22Rv1 (cell line): ENCODE measurements at regions not wholly inside any gene's neighbourhood (a gene's known extent, or its start where the extent isn't known, plus 50 kb on each side); places are given as distances from the start of the nearest gene placed in this dataset.

Experiments
- H3K27ac ChIP-seq: fragments of 450-650 bp; 2 replicates; pipeline ENCODE4 v1.5.1; 2017
- CTCF ChIP-seq: fragments of 450-650 bp; IDR thresholded peaks from 2 replicates; pipeline ENCODE4 v1.5.1; 2017; ENCODE audit warnings: mild to moderate bottlenecking
- ZFX ChIP-seq: fragments of 450-650 bp; IDR thresholded peaks from 2 replicates; pipeline ENCODE4 v1.6.1; 2017; ENCODE audit warnings: antibody characterized with exemption, borderline replicate concordance

- no peak overlapping the region for H3K27ac ChIP-seq
- TF ChIP-seq ZFX (no peak), CTCF (no peak)
Measured at GRCh38 chr18:38250971-38251370, 685.4 kb upstream of the CELF4 start.

GRCh38 chr18:38244480-38244879 lies 678.9 kb upstream of the CELF4 start:
- no peak for TF ChIP-seq ZFX
- TF ChIP-seq CTCF: no peak
- no peak overlapping the region for H3K27ac ChIP-seq

- no peak overlapping the region for H3K27ac ChIP-seq
- TF ChIP-seq CTCF: no peak
- TF ChIP-seq ZFX: no peak
Measured at GRCh38 chr18:38243291-38243690, 677.7 kb upstream of the CELF4 start.

GRCh38 chr18:38241736-38242135 lies 676.1 kb upstream of the CELF4 start:
- TF ChIP-seq ZFX (no peak), CTCF (no peak)
- H3K27ac ChIP-seq: no peak overlapping the region

- TF ChIP-seq ZFX (no peak), CTCF (no peak)
Measured at GRCh38 chr18:38241216-38241615, 675.6 kb upstream of the CELF4 start.

DNA sequence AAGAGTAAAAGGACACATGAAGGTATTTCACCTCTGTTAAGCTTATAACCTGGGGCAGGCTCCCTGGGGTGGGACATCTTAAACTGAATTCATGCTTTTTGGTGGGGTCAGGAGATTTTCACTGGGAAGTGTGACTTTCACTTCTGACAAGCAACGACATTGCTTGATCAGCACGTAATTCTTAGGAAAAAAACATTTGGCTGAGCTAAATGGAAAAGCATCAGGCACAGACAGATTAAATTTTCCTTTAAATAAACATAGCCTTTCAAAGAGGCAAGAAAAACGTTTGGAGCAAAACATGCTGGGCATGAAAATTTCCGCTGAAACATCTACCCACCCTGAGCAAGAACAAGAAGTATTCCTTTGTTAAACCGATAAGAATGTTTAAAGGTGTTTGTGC lies 674.0 kb upstream of the CELF4 start:
- no peak overlapping the region for H3K27ac ChIP-seq
- TF ChIP-seq ZFX (no peak), CTCF (no peak)

More at GRCh38 chr18:38241216-38241615, 675.6 kb upstream of the CELF4 start:
- no peak overlapping the region for H3K27ac ChIP-seq

GRCh38 chr18:38237796-38238195 lies 672.2 kb upstream of the CELF4 start:
- TF ChIP-seq ZFX: no peak
- no peak for TF ChIP-seq CTCF
- no peak overlapping the region for H3K27ac ChIP-seq
